ENCODE measurements at regions not wholly inside any gene's neighbourhood (a gene's known extent, or its start where the extent isn't known, plus 50 kb on each side); places are given as distances from the start of the nearest gene placed in this dataset.

GRCh38 chr22:48800886-48801607, 1026.6 kb downstream of the BRD1 start:
- Histone ChIP-seq H3K27me3 (ENCODE audit: insufficient read depth, low read length) (no peaks in the 10 kb centered on the region), H3K9me3 (ENCODE audit: low read length) (no peaks in the 10 kb centered on the region), H3K36me3 (ENCODE audit: insufficient read depth, low read length) (no peaks in the 10 kb centered on the region), H3K4me3 (ENCODE audit: low read length) (no peak overlapping the region), H2AFZ (ENCODE audit: low read depth, low read length) (no peak overlapping the region), H3K4me1 (ENCODE audit: insufficient read depth, low read length) (no peaks in the 10 kb centered on the region)

- no peaks in the 10 kb centered on the region for H3K9me3 ChIP-seq (ENCODE audit: low read length)
- H3K4me1 ChIP-seq (ENCODE audit: insufficient read depth, low read length), result no peaks in the 10 kb centered on the region
- no peaks in the 10 kb centered on the region for H3K27me3 ChIP-seq (ENCODE audit: insufficient read depth, low read length)
- H3K36me3 ChIP-seq (ENCODE audit: insufficient read depth, low read length), result no peaks in the 10 kb centered on the region
- H3K4me3 ChIP-seq (ENCODE audit: low read length), result no peak overlapping the region
- H2AFZ ChIP-seq (ENCODE audit: low read depth, low read length), result no peak overlapping the region
Measured at GRCh38 chr22:48800036-48800885, 1027.4 kb downstream of the BRD1 start.

GRCh38 chr22:48799227-48799970, 1028.3 kb downstream of the BRD1 start:
- H3K27me3 ChIP-seq (ENCODE audit: insufficient read depth, low read length), result no peaks in the 10 kb centered on the region
- H3K9me3 ChIP-seq (ENCODE audit: low read length), result no peaks in the 10 kb centered on the region
- no peak overlapping the region for H2AFZ ChIP-seq (ENCODE audit: low read depth, low read length)
- H3K36me3 ChIP-seq (ENCODE audit: insufficient read depth, low read length), result no peaks in the 10 kb centered on the region
- no peak overlapping the region for H3K4me3 ChIP-seq (ENCODE audit: low read length)
- H3K4me1 ChIP-seq (ENCODE audit: insufficient read depth, low read length), result no peaks in the 10 kb centered on the region

GRCh38 chr22:48798281-48799226, 1029.1 kb downstream of the BRD1 start:
- Histone ChIP-seq H3K4me3 (ENCODE audit: low read length) (no peak overlapping the region), H3K4me1 (ENCODE audit: insufficient read depth, low read length) (no peaks in the 10 kb centered on the region), H2AFZ (ENCODE audit: low read depth, low read length) (no peak overlapping the region), H3K9me3 (ENCODE audit: low read length) (no peaks in the 10 kb centered on the region), H3K36me3 (ENCODE audit: insufficient read depth, low read length) (no peaks in the 10 kb centered on the region), H3K27me3 (ENCODE audit: insufficient read depth, low read length) (no peaks in the 10 kb centered on the region)

GRCh38 chr22:48797731-48798130, 1029.9 kb downstream of the BRD1 start:
- no peaks in the 10 kb centered on the region for H3K4me1 ChIP-seq (ENCODE audit: insufficient read depth, low read length)
- no peaks in the 10 kb centered on the region for H3K36me3 ChIP-seq (ENCODE audit: insufficient read depth, low read length)
- H3K4me3 ChIP-seq (ENCODE audit: low read length), result no peak overlapping the region
- no peaks in the 10 kb centered on the region for H3K9me3 ChIP-seq (ENCODE audit: low read length)
- no peak overlapping the region for H2AFZ ChIP-seq (ENCODE audit: low read depth, low read length)
- H3K27me3 ChIP-seq (ENCODE audit: insufficient read depth, low read length), result no peaks in the 10 kb centered on the region

- no peak overlapping the region for H2AFZ ChIP-seq (ENCODE audit: low read depth, low read length)
- H3K9me3 ChIP-seq (ENCODE audit: low read length), result no peaks in the 10 kb centered on the region
Measured at GRCh38 chr22:48796310-48797015, 1031.2 kb downstream of the BRD1 start.

GRCh38 chr22:48795664-48796063, 1032.0 kb downstream of the BRD1 start:
- Histone ChIP-seq H3K4me3 (ENCODE audit: low read length) (no peak overlapping the region), H2AFZ (ENCODE audit: low read depth, low read length) (no peak overlapping the region), H3K36me3 (ENCODE audit: insufficient read depth, low read length) (no peaks in the 10 kb centered on the region), H3K27me3 (ENCODE audit: insufficient read depth, low read length) (no peaks in the 10 kb centered on the region), H3K4me1 (ENCODE audit: insufficient read depth, low read length) (no peaks in the 10 kb centered on the region), H3K9me3 (ENCODE audit: low read length) (no peaks in the 10 kb centered on the region)

More at GRCh38 chr22:48796310-48797015, 1031.2 kb downstream of the BRD1 start:
- Histone ChIP-seq H3K27me3 (ENCODE audit: insufficient read depth, low read length) (no peaks in the 10 kb centered on the region), H3K36me3 (ENCODE audit: insufficient read depth, low read length) (no peaks in the 10 kb centered on the region), H3K4me1 (ENCODE audit: insufficient read depth, low read length) (no peaks in the 10 kb centered on the region), H3K4me3 (ENCODE audit: low read length) (no peak overlapping the region)

GRCh38 chr22:48794906-48795305, 1032.8 kb downstream of the BRD1 start:
- Histone ChIP-seq H3K9me3 (ENCODE audit: low read length) (no peaks in the 10 kb centered on the region), H3K36me3 (ENCODE audit: insufficient read depth, low read length) (no peaks in the 10 kb centered on the region), H3K4me1 (ENCODE audit: insufficient read depth, low read length) (no peaks in the 10 kb centered on the region), H3K27me3 (ENCODE audit: insufficient read depth, low read length) (no peaks in the 10 kb centered on the region), H3K4me3 (ENCODE audit: low read length) (no peak overlapping the region), H2AFZ (ENCODE audit: low read depth, low read length) (no peak overlapping the region)

- Histone ChIP-seq H3K4me1 (ENCODE audit: insufficient read depth, low read length) (no peaks in the 10 kb centered on the region), H3K27me3 (ENCODE audit: insufficient read depth, low read length) (no peaks in the 10 kb centered on the region), H3K9me3 (ENCODE audit: low read length) (no peaks in the 10 kb centered on the region), H2AFZ (ENCODE audit: low read depth, low read length) (no peak overlapping the region), H3K36me3 (ENCODE audit: insufficient read depth, low read length) (no peaks in the 10 kb centered on the region), H3K4me3 (ENCODE audit: low read length) (no peak overlapping the region)
Measured at GRCh38 chr22:48793949-48794348, 1033.7 kb downstream of the BRD1 start.

GRCh38 chr22:48786679-48786996, 1041.0 kb downstream of the BRD1 start:
- no peaks in the 10 kb centered on the region for H3K36me3 ChIP-seq (ENCODE audit: insufficient read depth, low read length)
- no peaks in the 10 kb centered on the region for H3K27me3 ChIP-seq (ENCODE audit: insufficient read depth, low read length)
- no peak overlapping the region for H2AFZ ChIP-seq (ENCODE audit: low read depth, low read length)
- H3K9me3 ChIP-seq (ENCODE audit: low read length), result peaks cover 2% of the 10 kb centered on the region
- H3K4me3 ChIP-seq (ENCODE audit: low read length), result no peak overlapping the region
- no peaks in the 10 kb centered on the region for H3K4me1 ChIP-seq (ENCODE audit: insufficient read depth, low read length)

- peaks cover 2% of the 10 kb centered on the region for H3K9me3 ChIP-seq (ENCODE audit: low read length)
- H3K27me3 ChIP-seq (ENCODE audit: insufficient read depth, low read length), result no peaks in the 10 kb centered on the region
- H2AFZ ChIP-seq (ENCODE audit: low read depth, low read length), result no peak overlapping the region
- no peaks in the 10 kb centered on the region for H3K4me1 ChIP-seq (ENCODE audit: insufficient read depth, low read length)
- H3K4me3 ChIP-seq (ENCODE audit: low read length), result no peak overlapping the region
- no peaks in the 10 kb centered on the region for H3K36me3 ChIP-seq (ENCODE audit: insufficient read depth, low read length)
Measured at GRCh38 chr22:48785792-48786678, 1041.6 kb downstream of the BRD1 start.

Measured in neuron (in vitro differentiated cells).